ENCODE measurements at regions not wholly inside any gene's neighbourhood (a gene's known extent, or its start where the extent isn't known, plus 50 kb on each side); places are given as distances from the start of the nearest gene placed in this dataset.
A peak's percentile ranks its signal among the peaks of the same experiment; 100 is the strongest.
"Not testable (repeated sequence)": the region's sequence is repeated elsewhere in the genome, so short reads cannot be mapped to it uniquely, and the experiment has no call there.

GRCh38 chr4:170529748-170530722 is 440.3 kb upstream of the AADAT start:
- DNase-seq: no peak

GRCh38 chr4:170526471-170526870 is 436.7 kb upstream of the AADAT start:
- DNase-seq: no peak

GRCh38 chr4:170522427-170522970 is 432.7 kb upstream of the AADAT start:
- DNase-seq: no peak

- no peak for DNase-seq
Measured at GRCh38 chr4:170497689-170498088, 407.9 kb upstream of the AADAT start.

- peak; percentile 3 for DNase-seq
Measured at GRCh38 chr4:170497112-170497511, 407.4 kb upstream of the AADAT start.

GRCh38 chr4:170491981-170492380 is 402.2 kb upstream of the AADAT start:
- DNase-seq: no peak

GRCh38 chr4:170476351-170476750 is 386.6 kb upstream of the AADAT start:
- no peak for DNase-seq

- DNase-seq: no peak
Measured at GRCh38 chr4:170465429-170465828, 375.7 kb upstream of the AADAT start.

- DNase-seq: no peak
Measured at GRCh38 chr4:170464614-170465197, 374.9 kb upstream of the AADAT start.

- DNase-seq: no peak
Measured at GRCh38 chr4:170446782-170447181, 357.0 kb upstream of the AADAT start.

- not testable (repeated sequence) for DNase-seq
Measured at GRCh38 chr4:170441146-170441545, 351.4 kb upstream of the AADAT start.

- DNase-seq: no peak
Measured at GRCh38 chr4:170428929-170429328, 339.2 kb upstream of the AADAT start.

GRCh38 chr4:170425521-170426143 is 335.9 kb upstream of the AADAT start:
- no peak for DNase-seq

- no peak for DNase-seq
Measured at GRCh38 chr4:170425040-170425439, 335.3 kb upstream of the AADAT start.

GRCh38 chr4:170423137-170423536 is 333.4 kb upstream of the AADAT start:
- DNase-seq: no peak

GRCh38 chr4:170420255-170420693 is 330.5 kb upstream of the AADAT start:
- no peak for DNase-seq

- DNase-seq: no peak
Measured at GRCh38 chr4:170414961-170415360, 325.2 kb upstream of the AADAT start.

- no peak for DNase-seq
Measured at GRCh38 chr4:170414360-170414759, 324.6 kb upstream of the AADAT start.

- no peak for DNase-seq
Measured at GRCh38 chr4:170413951-170414350, 324.2 kb upstream of the AADAT start.

GRCh38 chr4:170400361-170400760 is 310.6 kb upstream of the AADAT start:
- no peak for DNase-seq

- DNase-seq: no peak
Measured at GRCh38 chr4:170399581-170400293, 310.0 kb upstream of the AADAT start.

- no peak for DNase-seq
Measured at GRCh38 chr4:170398218-170398617, 308.5 kb upstream of the AADAT start.

GRCh38 chr4:170395773-170396172 is 306.0 kb upstream of the AADAT start:
- no peak for DNase-seq

Measured in NCI-H1436 treated with DMSO at 0.1 percent for 48 hours (cell line).